MG63 (cell line): ENCODE measurements at regions not wholly inside any gene's neighbourhood (a gene's known extent, or its start where the extent isn't known, plus 50 kb on each side); places are given as distances from the start of the nearest gene placed in this dataset.

Experiments
- DNase-seq: peaks from one replicate; pipeline ENCODE4 v3.0.0-alpha.2; 2020
- H3K27me3 ChIP-seq: fragments of 250-450 bp; sonication (Bioruptor Pico); 2 replicates; pipeline ENCODE4 v1.5.1; 2020; ENCODE audit warnings: mild to moderate bottlenecking, moderate library complexity
- H3K36me3 ChIP-seq: fragments of 250-450 bp; sonication (Bioruptor Pico); 2 replicates; pipeline ENCODE4 v1.5.1; 2020; ENCODE audit warnings: mild to moderate bottlenecking, moderate library complexity
- H3K4me3 ChIP-seq: fragments of 250-450 bp; sonication (Bioruptor Pico); 2 replicates; pipeline ENCODE4 v1.5.1; 2020; ENCODE audit warnings: mild to moderate bottlenecking, moderate library complexity
- H3K9me3 ChIP-seq: fragments of 250-450 bp; sonication (Bioruptor Pico); 2 replicates; pipeline ENCODE4 v1.5.1; 2020; ENCODE audit warnings: mild to moderate bottlenecking, moderate library complexity

DNA sequence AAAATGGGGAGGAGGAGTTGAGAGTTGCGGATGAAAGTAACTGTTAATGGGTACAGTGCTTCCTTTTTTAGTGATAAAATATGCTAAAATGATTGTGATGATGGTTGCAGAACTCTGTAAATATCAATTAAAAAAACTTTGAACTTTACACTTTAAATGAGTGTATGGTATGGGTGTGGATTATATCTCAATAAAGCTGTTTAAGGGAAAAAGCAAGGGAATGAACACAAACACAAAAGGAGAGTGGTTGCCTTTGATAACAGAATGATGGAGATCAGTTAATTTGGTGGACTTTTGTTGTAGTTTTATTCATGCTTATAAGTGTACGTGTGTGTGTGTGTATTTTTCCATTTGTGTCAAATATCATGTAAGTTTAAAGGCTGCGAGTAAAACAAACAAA is 186.1 kb downstream of the ZNF608 start:
- Histone ChIP-seq H3K9me3 (no peaks in the 10 kb centered on the region), H3K4me3 (no peak overlapping the region), H3K36me3 (no peaks in the 10 kb centered on the region), H3K27me3 (no peaks in the 10 kb centered on the region)
- no peak for DNase-seq

DNA sequence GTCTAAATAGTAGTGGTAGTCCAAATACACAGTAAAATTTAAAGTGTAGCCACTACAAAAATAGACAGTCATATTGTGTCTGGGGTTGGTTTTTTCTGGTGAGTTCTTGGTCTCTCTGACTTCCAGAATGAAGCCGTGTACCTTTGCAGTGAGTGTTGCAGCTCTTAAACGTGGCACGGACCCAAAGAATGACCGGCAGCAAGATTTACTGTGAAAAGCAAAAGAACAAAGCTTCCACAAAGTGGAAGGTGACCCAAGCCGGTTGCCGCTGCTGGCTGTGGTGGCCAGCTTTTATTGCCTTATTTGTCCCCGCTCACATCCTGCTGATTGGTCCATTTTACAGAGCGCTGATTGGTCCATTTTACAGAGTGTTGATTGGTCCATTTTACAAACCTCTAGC is 188.7 kb downstream of the ZNF608 start:
- no peaks in the 10 kb centered on the region for H3K36me3 ChIP-seq
- no peaks in the 10 kb centered on the region for H3K27me3 ChIP-seq
- H3K4me3 ChIP-seq: no peak overlapping the region
- no peaks in the 10 kb centered on the region for H3K9me3 ChIP-seq
- no peak for DNase-seq

DNA sequence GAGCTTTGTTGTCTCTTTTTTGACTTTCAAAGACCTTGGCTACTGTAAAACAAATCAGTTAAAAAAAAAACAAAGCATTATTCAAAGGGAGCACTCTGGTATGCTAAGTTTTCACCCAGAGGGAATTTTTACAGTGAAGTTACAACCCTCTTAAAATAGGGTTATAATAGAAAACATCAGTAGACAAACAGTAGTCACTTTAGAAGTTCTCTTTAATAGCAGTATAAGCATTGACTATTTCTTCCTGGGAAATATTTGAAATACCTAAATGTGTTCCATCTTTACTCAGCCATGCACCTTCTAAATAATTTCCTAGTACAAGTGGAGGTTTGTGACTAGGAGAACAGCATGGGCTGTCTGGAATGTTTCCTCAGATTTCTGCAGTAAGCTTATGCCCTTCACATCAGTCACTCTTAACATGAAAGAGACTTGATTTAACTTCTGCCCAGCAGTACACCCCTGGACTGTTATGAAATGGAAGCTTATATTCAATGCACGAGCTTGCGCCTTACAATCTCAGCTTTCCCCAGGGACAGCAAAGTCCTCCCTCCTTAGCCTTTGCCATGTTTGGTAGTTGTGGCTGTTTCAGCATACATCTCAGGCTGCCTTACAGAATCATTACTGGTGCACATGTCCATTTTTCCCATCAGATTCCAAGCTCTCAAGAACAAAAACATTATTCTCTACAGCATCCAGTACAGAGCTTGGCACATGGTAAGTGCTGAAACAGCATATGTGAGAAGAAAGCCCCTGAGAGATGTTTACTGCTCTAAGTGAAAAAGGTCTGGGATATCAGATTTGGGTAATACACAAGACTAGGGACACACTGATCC is 191.5 kb downstream of the ZNF608 start:
- Histone ChIP-seq H3K4me3 (no peak overlapping the region), H3K9me3 (no peaks in the 10 kb centered on the region), H3K27me3 (no peaks in the 10 kb centered on the region), H3K36me3 (no peaks in the 10 kb centered on the region)
- DNase-seq: no peak

DNA sequence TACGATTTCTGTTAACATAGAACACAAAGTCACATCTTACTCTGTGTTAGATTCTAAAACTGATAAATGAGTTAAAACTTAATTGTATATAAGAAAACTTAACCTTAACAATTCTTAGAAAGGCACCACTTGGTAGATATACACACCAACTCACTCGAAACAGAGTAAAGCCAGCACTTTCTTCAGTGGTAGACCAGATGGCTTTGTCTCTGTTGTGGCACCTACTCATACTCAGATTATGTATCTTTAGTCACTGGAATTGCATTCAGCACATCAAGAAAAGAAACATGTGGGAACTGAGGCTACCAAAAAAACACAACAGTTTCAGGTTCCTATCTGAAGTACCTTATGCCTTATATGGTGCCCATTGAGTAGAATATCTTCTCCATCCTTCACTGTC is 192.5 kb downstream of the ZNF608 start:
- Histone ChIP-seq H3K27me3 (no peaks in the 10 kb centered on the region), H3K4me3 (no peak overlapping the region), H3K36me3 (no peaks in the 10 kb centered on the region), H3K9me3 (no peaks in the 10 kb centered on the region)
- no peak for DNase-seq

DNA sequence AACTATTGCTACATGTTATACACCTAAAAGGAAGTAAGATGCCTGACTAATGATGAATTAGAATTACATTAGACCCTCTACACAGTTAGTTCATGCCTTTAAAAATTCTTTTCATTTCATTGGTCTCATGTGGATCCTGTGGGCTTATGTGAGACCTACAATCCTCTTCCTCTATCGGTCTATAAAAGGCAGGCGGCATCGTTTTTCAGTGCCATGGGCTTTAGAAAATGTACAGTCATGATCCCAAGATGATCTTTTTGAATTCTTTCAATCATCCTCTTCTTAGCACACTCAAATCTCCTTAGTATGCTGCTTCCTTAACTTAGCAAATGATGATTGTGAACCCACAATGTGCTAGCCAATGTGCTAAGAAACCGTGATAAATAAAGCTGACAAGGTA is 193.9 kb downstream of the ZNF608 start:
- H3K9me3 ChIP-seq: no peaks in the 10 kb centered on the region
- DNase-seq: no peak
- no peak overlapping the region for H3K4me3 ChIP-seq
- no peaks in the 10 kb centered on the region for H3K27me3 ChIP-seq
- no peaks in the 10 kb centered on the region for H3K36me3 ChIP-seq

DNA sequence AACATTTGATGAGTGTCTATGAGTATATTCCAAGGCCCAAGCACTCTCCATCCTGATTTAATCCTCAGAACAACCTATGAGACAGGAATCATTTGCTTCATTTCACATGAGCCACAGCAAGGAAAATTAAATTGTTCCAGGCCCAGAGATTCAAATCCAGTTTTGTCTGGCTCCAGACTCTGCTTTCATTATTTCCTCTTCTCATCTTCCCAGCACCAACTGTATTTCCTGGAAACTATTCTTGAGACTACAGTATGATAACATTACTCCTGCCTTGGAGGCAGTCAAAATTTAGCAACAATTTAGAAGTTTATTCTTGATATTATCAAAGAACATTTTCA is 194.5 kb downstream of the ZNF608 start:
- no peaks in the 10 kb centered on the region for H3K9me3 ChIP-seq
- H3K36me3 ChIP-seq: no peaks in the 10 kb centered on the region
- H3K27me3 ChIP-seq: no peaks in the 10 kb centered on the region
- no peak for DNase-seq
- no peak overlapping the region for H3K4me3 ChIP-seq

DNA sequence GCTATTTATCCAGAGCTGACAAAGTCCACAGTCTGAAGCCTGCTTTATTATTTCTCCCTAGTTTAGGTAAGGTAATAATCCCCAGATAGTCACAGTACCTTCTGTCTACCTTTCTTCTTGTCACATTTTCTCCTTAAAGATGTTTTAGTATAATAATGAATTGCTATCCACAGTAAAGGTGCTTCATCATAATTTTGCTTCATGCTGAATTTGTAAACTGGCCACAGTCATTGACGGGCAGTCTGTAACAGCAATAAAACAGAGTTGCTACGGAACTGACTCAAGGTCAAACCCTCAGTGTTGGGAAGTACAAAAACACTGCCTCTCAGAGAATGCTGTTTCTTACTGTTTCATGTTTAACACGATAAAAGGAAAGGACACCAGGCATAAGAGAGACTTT is 195.7 kb downstream of the ZNF608 start:
- no peaks in the 10 kb centered on the region for H3K27me3 ChIP-seq
- no peak overlapping the region for H3K4me3 ChIP-seq
- DNase-seq: no peak

DNA sequence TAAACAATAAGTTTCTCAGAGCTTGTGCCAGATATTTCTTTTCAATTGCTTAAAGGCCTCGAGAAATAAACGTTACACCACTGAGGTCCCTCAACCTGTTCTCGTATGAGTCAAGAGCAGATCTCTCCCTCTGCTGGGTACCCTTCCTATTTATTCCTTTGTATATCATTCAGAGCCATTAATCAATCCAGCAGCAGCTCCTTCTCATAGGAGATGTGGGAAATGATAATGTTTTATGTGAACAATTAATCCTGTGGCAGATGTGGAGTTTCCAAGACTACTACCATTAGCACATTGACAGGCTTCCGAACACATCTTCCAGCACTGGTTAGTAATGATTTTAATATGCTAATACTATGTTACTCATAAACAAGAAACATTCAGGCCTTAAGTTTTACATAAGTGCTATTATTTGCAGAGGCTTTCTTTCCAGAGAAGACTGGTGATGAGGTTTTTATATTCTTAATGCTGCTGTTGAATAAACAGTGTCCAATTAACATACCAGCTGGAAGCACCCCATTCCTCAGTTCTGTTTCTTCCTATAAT is 196.5 kb downstream of the ZNF608 start:
- Histone ChIP-seq H3K27me3 (no peaks in the 10 kb centered on the region), H3K4me3 (no peak overlapping the region), H3K9me3 (no peaks in the 10 kb centered on the region), H3K36me3 (no peaks in the 10 kb centered on the region)
- no peak for DNase-seq

More for the DNA sequence above, 195.7 kb downstream of the ZNF608 start:
- no peaks in the 10 kb centered on the region for H3K36me3 ChIP-seq
- no peaks in the 10 kb centered on the region for H3K9me3 ChIP-seq

DNA sequence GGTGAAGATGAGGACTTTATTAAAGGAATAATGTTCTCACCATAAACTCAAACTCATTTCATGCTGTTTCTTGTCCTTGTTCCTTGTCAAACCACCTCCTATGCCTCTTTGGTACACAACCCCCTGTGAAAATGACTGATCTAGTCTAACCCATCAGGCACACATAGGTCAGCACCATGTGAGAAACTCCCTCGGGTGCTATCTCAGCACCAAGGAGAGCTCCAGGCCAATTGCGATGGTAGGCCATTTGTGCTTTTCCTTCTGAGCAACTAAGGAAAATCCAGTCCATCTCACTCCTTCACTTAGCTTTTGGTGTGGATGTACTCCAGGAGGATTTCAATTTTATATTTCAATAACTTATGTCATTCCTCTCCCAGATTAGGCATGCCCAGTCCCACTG is 199.8 kb downstream of the ZNF608 start:
- no peaks in the 10 kb centered on the region for H3K36me3 ChIP-seq
- no peak for DNase-seq
- no peak overlapping the region for H3K4me3 ChIP-seq
- no peaks in the 10 kb centered on the region for H3K27me3 ChIP-seq
- no peaks in the 10 kb centered on the region for H3K9me3 ChIP-seq

DNA sequence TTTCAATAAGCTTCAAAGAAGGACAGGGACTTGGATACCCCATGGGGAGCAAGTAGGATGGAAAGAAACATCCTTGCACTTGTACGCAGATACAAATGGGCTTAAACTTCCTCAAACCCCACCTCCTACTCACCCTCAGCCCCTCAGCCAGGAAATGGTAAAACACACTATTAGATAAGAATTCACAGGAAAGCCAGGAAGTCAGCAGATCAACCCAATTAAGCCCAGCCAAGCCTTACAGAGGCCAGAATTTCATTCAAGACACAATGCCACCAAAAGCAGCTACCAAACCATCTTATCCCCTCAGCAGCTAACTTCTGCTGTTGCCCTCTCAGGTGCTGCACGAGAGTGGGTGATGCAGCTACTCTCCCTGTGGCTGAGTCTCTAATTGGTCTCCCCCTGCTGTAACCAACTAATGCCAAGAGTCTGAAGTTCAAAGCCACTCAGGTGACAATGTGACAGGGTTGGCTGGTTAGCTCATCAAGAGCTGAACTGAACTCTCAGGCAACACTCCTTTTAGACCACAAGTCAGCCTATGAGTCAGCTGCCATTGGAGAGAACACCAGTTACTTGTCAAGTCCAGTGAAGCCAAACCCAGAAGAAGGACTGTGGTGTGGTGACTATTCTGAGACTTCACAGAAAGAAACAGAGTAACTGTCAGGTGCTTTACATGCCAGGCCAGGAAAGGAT is 201.9 kb downstream of the ZNF608 start:
- no peaks in the 10 kb centered on the region for H3K9me3 ChIP-seq
- DNase-seq: no peak
- H3K4me3 ChIP-seq: no peak overlapping the region

DNA sequence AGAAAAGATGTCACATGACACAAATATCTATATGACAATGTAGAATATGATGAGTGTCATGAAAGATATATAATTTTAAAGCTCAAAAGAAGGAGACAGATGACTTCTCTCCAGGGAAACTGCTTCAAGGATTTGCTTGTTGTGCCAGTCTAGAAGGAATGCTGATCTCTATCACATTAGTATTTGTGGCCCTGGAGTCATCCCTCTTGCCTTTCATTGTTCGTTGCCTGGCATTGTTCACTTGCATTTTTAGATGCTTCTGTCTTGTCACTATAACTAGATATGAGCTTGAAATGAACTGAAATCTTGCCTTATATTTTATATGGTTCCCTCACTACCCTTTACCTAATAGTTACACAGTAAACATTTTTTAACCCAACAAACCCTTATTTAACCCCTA is 207.5 kb downstream of the ZNF608 start:
- Histone ChIP-seq H3K4me3 (no peak overlapping the region), H3K27me3 (no peaks in the 10 kb centered on the region), H3K9me3 (no peaks in the 10 kb centered on the region), H3K36me3 (no peaks in the 10 kb centered on the region)
- DNase-seq: no peak

More for the DNA sequence above, 201.9 kb downstream of the ZNF608 start:
- no peaks in the 10 kb centered on the region for H3K36me3 ChIP-seq
- no peaks in the 10 kb centered on the region for H3K27me3 ChIP-seq

DNA sequence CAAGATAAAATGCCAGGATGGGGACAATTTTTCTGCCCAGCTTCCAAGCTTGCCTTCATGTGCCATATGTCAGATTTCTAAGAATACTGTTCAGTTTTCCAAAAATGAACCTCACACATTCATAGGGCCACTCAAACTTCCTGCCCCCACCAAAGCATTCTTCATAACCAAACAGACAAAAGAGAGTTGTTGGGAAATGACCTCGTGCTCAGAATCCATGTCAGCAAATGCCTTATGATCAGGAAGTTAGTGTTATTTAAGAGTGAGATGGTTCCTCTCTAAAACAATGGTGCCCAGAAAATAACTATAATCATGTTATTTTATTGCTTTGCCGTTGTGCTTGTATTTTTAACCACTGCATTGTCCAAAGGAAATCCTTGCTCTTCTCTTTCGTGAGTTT is 208.2 kb downstream of the ZNF608 start:
- Histone ChIP-seq H3K36me3 (no peaks in the 10 kb centered on the region), H3K4me3 (no peak overlapping the region), H3K27me3 (no peaks in the 10 kb centered on the region), H3K9me3 (no peaks in the 10 kb centered on the region)
- no peak for DNase-seq

DNA sequence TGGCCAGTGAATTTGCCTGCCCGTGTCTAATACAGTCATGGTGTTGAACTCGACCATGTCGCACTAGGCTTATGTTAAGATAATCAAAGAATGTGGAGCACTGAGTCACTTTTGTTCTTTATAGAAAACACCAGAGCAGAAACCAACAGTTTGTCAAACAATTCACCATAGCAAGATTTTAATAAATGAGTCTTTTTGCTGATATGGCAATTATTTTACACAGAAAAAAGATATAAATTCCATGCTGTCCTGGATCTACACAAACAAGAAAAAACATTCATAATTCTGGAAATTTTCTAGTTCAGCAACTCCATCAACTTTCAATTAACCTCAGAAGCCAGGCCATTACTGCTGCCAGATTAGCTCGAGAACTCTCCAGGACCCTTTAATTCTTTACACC is 208.9 kb downstream of the ZNF608 start:
- Histone ChIP-seq H3K4me3 (no peak overlapping the region), H3K27me3 (no peaks in the 10 kb centered on the region), H3K36me3 (no peaks in the 10 kb centered on the region), H3K9me3 (no peaks in the 10 kb centered on the region)
- DNase-seq: no peak

DNA sequence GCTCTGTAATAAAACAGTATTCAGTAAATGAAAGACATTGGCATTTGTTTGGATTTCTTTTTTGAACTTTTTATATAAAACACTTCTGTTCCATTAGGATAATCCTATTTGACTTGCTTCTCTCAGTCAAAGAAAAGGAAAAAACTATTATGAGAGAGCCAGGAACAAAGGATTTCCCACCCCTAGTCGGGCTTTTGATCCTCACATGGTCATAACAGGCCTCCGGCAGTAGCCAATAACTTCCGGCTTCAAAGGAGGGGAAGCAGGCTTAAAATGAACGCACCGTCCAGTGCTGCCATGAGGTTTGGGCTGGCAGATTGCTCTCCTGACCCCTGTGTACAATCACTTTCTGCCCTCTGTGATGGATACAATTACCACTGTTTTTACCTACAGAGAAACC is 209.3 kb downstream of the ZNF608 start:
- DNase-seq: no peak
- Histone ChIP-seq H3K27me3 (no peaks in the 10 kb centered on the region), H3K36me3 (no peaks in the 10 kb centered on the region), H3K4me3 (no peak overlapping the region), H3K9me3 (no peaks in the 10 kb centered on the region)

DNA sequence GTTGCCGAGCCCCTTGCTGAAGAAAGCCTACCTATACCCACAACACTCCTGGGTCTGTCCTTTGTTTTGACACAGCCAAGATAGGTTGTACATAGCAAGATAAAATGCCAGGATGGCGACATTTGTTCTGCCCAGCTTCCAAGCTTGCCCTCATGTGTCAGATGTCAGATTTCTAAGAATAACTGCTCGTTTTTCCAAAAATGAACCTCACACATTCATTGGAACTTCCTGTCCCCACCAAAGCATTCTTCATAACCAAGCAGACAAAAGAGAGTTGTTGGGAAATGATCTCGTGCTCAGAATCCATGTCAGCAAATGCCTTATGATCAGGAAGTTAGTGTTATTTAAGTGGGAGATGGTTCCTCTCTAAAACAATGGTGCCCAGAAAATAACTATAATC is 210.1 kb downstream of the ZNF608 start:
- no peak overlapping the region for H3K4me3 ChIP-seq
- no peaks in the 10 kb centered on the region for H3K27me3 ChIP-seq
- H3K36me3 ChIP-seq: no peaks in the 10 kb centered on the region
- no peak for DNase-seq
- H3K9me3 ChIP-seq: no peaks in the 10 kb centered on the region

DNA sequence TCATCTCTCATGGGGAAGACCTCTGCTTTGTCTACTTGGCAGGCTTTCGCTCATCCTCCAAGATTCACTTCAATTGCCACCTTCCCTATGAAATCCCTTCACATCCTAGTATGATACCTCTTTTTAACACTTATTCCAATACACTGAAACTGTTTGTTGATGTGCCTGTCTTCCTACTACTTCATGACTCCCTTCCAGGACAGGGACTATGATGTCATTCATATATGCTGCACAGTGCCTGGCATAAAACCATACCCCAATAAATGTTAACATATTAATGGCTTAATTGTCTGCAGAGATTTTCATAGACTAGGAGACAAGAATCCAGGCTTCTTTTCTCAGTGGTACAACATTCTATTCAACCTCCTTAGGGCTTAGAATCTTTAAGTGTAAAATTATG is 215.5 kb downstream of the ZNF608 start:
- H3K4me3 ChIP-seq: no peak overlapping the region
- peaks cover 2% of the 10 kb centered on the region; the same call in 1 of the 2 replicates for H3K9me3 ChIP-seq
- H3K36me3 ChIP-seq: no peaks in the 10 kb centered on the region
- H3K27me3 ChIP-seq: no peaks in the 10 kb centered on the region
- no peak for DNase-seq

DNA sequence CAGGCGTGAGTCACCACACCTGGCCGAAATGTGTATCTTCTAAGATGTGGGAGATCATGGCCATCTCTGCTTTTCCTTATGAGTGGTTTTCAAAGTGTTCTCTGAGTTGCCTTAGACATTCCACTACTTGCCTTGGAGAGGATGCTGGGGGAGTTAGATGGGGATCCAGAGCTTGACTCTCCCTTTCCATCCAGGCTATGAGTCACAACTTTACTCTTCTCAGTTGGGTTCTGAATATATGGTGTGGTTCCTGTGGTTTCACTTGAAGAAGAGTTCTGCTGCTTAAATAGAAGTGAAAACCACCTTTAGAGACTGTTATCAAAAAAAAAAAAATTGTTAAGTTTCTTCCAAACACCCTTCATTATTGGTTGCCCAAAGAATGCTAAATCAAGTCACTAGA is 217.6 kb downstream of the ZNF608 start:
- Histone ChIP-seq H3K27me3 (no peaks in the 10 kb centered on the region), H3K9me3 (peaks cover 5% of the 10 kb centered on the region; the same call in 1 of the 2 replicates), H3K36me3 (no peaks in the 10 kb centered on the region), H3K4me3 (no peak overlapping the region)
- DNase-seq: no peak
